CD4-positive, CD25-positive, alpha-beta regulatory T cell (primary cell): ENCODE measurements at regions not wholly inside any gene's neighbourhood (a gene's known extent, or its start where the extent isn't known, plus 50 kb on each side); places are given as distances from the start of the nearest gene placed in this dataset.

Experiments used
- ATAC-seq, 2 donors: fragments of 150-1000 bp; cut with Tn5 transposase; one replicate each; pipeline ENCODE4 v1.10.0; 2021; ENCODE audit warnings: low read depth in 2 of 2, moderate number of reproducible peaks in 2 of 2, moderate library complexity in 1 of 2
- DNase-seq, 3 donors: peaks; one replicate each; pipeline versions ENCODE4 v3.0.0 to v3.0.0-alpha.2; 2012 to 2022; ENCODE audit warnings: mixed read lengths in 1 of 3
- H3K27ac ChIP-seq: one replicate; pipeline ENCODE4 v1.7.0; 2013; ENCODE audit warnings: mild to moderate bottlenecking, low read length; ENCODE audit not compliant: insufficient read depth, poor library complexity, severe bottlenecking
- H3K27me3 ChIP-seq: one replicate; pipeline ENCODE4 v1.7.0; 2013; ENCODE audit warnings: low read length; ENCODE audit not compliant: control insufficient read depth, insufficient read depth
- H3K36me3 ChIP-seq: one replicate; pipeline ENCODE4 v1.7.0; 2013; ENCODE audit warnings: mild to moderate bottlenecking, low read length, moderate library complexity; ENCODE audit not compliant: control insufficient read depth, insufficient read depth
- H3K4me1 ChIP-seq: 2 replicates; pipeline ENCODE4 v1.7.0; 2013; ENCODE audit warnings: mild to moderate bottlenecking, low read length; ENCODE audit not compliant: insufficient read depth, control insufficient read depth, poor library complexity, severe bottlenecking
- H3K4me3 ChIP-seq: one replicate; pipeline ENCODE4 v1.7.0; 2013; ENCODE audit warnings: low read depth, mild to moderate bottlenecking, low read length, moderate library complexity
- H3K9me3 ChIP-seq, 2 experiments: 1 replicate in 1 of 2; 2 replicates in 1 of 2; pipeline ENCODE4 v1.7.0; 2013; ENCODE audit warnings: low read length in 2 of 2, mild to moderate bottlenecking in 1 of 2, moderate library complexity in 1 of 2; ENCODE audit not compliant: control insufficient read depth in 2 of 2
- H3K27ac Mint-ChIP-seq, 3 donors: one replicate each; pipeline ENCODE4 v1.8.0; 2020 to 2022; ENCODE audit warnings: mild to moderate bottlenecking in 3 of 3, mixed read lengths in 3 of 3, moderate library complexity in 2 of 3
- H3K27me3 Mint-ChIP-seq: one replicate; pipeline ENCODE4 v1.8.0; 2022; ENCODE audit warnings: mild to moderate bottlenecking, mixed read lengths
- H3K36me3 Mint-ChIP-seq: one replicate; pipeline ENCODE4 v1.8.0; 2020; ENCODE audit warnings: mixed read lengths
- H3K4me1 Mint-ChIP-seq, 4 donors: one replicate each; pipeline ENCODE4 v1.8.0; 2020 to 2022; ENCODE audit warnings: mixed read lengths in 4 of 4, mild to moderate bottlenecking in 1 of 4
- H3K4me3 Mint-ChIP-seq, 4 donors: one replicate each; pipeline ENCODE4 v1.8.0; 2020 to 2022; ENCODE audit warnings: mild to moderate bottlenecking in 4 of 4, mixed read lengths in 4 of 4, moderate library complexity in 3 of 4
- H3K9me3 Mint-ChIP-seq, 7 donors: one replicate each; pipeline ENCODE4 v1.8.0; 2020 to 2022; ENCODE audit warnings: mixed read lengths in 7 of 7, mild to moderate bottlenecking in 3 of 7, moderate library complexity in 2 of 7

DNA sequence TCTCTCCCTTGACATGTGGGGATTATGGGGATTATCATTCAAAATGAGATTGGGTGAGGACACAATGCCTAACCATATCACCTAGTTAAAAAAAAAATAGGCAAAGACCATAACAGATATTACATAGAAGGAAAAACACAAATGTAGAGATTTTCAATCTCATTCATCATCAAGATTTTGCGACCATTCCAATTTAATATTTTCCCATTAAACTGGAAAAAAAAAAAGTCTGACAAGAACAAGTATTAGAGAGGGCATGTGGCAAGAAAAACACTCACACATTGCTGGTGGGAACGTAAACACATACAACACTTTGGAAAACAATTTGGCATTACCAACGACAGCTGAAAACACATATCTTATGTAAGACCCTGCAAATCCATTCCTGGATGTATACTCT is 71.0 kb upstream of the MYCN start:
- H3K27me3 ChIP-seq = no peaks in the 10 kb centered on the region
- no peak for DNase-seq
- H3K27ac ChIP-seq = no peak overlapping the region
- H3K4me1 ChIP-seq = no peaks in the 10 kb centered on the region
- H3K4me3 Mint-ChIP-seq = no peak overlapping the region
- no peaks in the 10 kb centered on the region for H3K36me3 ChIP-seq
- no peaks in the 10 kb centered on the region for H3K36me3 Mint-ChIP-seq
- H3K4me3 ChIP-seq = no peak overlapping the region
- H3K9me3 Mint-ChIP-seq = peaks cover 0 to 3% (median 0%) of the 10 kb centered on the region in 7 donors
- H3K4me1 Mint-ChIP-seq = no peaks in the 10 kb centered on the region
- no peak overlapping the region for H3K27ac Mint-ChIP-seq
- ATAC-seq = no peak
- no peaks in the 10 kb centered on the region for H3K9me3 ChIP-seq
- peaks cover 4% of the 10 kb centered on the region for H3K27me3 Mint-ChIP-seq

DNA sequence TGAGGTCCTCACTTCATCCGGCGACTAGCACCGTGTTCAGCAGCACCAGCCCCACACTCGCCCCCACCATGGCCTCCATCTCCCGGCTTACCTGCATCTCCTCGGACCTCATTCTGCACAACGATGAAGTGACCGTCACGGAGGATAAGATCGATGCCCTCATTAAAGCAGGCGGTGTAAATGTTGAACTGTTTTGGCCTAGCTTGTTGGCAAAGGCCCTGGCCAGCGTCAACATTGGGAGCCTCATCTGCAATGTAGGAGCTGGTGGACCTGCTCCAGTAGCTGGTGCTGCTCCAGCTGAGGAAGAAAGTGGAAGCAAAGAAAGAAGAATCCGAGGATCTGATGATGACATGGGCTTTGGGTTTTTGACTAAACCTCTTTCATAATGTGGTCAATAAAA is 70.5 kb upstream of the MYCN start:
- Histone ChIP-seq H3K4me1 (no peaks in the 10 kb centered on the region), H3K9me3 (no peaks in the 10 kb centered on the region), H3K27me3 (no peaks in the 10 kb centered on the region), H3K4me3 (no peak overlapping the region), H3K36me3 (no peaks in the 10 kb centered on the region), H3K27ac (no peak overlapping the region)
- Mint-ChIP-seq H3K4me3 (no peak overlapping the region), H3K27ac (no peak overlapping the region), H3K4me1 (no peaks in the 10 kb centered on the region), H3K9me3 (peaks cover 0 to 3% (median 1%) of the 10 kb centered on the region in 7 donors), H3K36me3 (no peaks in the 10 kb centered on the region), H3K27me3 (peaks cover 5% of the 10 kb centered on the region)
- no peak for ATAC-seq
- no peak for DNase-seq

DNA sequence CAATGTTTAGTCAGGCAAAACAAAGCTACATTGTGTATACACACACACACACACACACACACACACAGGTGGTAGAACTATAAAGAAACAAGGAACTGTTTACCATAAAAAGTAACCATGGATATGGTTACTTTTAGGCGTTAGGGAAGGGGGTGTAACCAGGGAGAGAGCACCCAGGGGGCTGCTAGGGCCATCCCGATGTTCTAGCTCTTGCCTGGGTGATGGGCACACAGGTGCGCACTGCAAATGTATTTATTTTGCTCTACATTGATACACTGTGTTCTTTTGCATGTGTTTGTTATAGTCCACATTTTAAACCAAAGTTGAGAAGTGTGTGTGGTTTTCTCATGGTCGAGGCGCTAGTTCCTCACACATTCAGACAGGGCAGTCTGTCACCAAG is 69.8 kb upstream of the MYCN start:
- Mint-ChIP-seq H3K36me3 (no peaks in the 10 kb centered on the region), H3K4me3 (no peak overlapping the region), H3K9me3 (peaks cover 0 to 5% (median 2%) of the 10 kb centered on the region in 7 donors), H3K27ac (no peak overlapping the region), H3K4me1 (no peaks in the 10 kb centered on the region), H3K27me3 (peaks cover 5% of the 10 kb centered on the region)
- Histone ChIP-seq H3K4me3 (no peak overlapping the region), H3K9me3 (no peaks in the 10 kb centered on the region), H3K36me3 (no peaks in the 10 kb centered on the region), H3K4me1 (no peaks in the 10 kb centered on the region), H3K27me3 (no peaks in the 10 kb centered on the region), H3K27ac (no peak overlapping the region)
- ATAC-seq (no peak), DNase-seq (no peak)

DNA sequence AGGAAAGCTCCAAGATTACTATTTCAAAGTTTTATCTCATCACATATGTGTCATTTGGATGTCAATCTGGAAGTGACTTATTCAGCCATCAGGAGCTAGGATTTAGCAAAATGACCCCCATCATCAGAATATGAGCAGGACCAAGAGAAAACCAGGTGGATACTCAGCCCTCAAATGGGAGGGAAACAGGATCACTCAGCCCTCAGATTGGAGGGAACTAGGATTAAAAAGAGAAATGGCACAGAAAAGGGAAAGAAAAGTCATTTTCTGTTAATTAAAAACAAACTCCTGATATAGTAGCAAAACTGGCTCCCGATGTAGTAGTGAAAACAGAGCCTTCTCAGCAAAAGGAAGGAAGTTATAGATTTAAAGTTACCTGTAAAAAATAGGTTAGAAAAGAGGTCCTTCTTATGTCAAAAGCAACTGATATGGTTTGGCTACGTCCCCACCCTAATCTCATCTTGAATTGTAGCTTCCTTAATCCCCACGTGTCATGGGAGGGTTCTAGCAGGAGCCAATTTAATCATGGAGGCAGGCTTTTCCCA is 69.0 kb upstream of the MYCN start:
- H3K4me3 Mint-ChIP-seq = no peak overlapping the region
- H3K9me3 ChIP-seq = no peaks in the 10 kb centered on the region

DNA sequence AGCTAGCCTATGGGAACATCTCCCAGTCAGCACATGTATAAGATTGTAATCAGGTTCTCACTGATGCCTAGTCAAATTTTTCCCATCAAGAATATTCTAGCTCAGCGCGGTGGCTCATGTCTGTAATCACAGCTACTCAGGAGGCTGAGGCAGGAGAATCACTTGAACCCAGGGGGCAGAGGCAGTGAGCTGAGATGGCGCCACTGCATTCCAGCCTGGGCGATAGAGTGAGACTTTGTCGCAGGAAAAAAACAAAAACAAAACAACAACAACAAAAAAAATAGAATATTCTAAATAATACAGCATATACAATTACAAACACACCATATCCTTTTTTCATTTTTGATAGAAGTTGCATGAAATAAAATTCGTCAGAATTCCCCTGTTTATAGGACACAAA is 67.5 kb upstream of the MYCN start:
- no peak overlapping the region for H3K27ac Mint-ChIP-seq
- H3K4me1 ChIP-seq = no peaks in the 10 kb centered on the region
- peaks cover 5% of the 10 kb centered on the region for H3K27me3 Mint-ChIP-seq
- no peaks in the 10 kb centered on the region for H3K36me3 Mint-ChIP-seq
- H3K27ac ChIP-seq = no peak overlapping the region
- H3K4me1 Mint-ChIP-seq = no peaks in the 10 kb centered on the region
- H3K9me3 ChIP-seq = no peaks in the 10 kb centered on the region
- no peak overlapping the region for H3K4me3 ChIP-seq
- H3K36me3 ChIP-seq = no peaks in the 10 kb centered on the region
- DNase-seq = no peak
- H3K4me3 Mint-ChIP-seq = no peak overlapping the region
- peaks cover 0 to 8% (median 5%) of the 10 kb centered on the region in 7 donors for H3K9me3 Mint-ChIP-seq
- no peak for ATAC-seq
- no peaks in the 10 kb centered on the region for H3K27me3 ChIP-seq

More for the DNA sequence above, 69.0 kb upstream of the MYCN start:
- DNase-seq = no peak
- Mint-ChIP-seq H3K27me3 (peaks cover 5% of the 10 kb centered on the region), H3K27ac (peak overlapping the region in 1 of 3 donors; percentile 72), H3K9me3 (peaks cover 0 to 5% (median 2%) of the 10 kb centered on the region in 7 donors), H3K4me1 (no peaks in the 10 kb centered on the region), H3K36me3 (no peaks in the 10 kb centered on the region)
- Histone ChIP-seq H3K27me3 (no peaks in the 10 kb centered on the region), H3K4me1 (no peaks in the 10 kb centered on the region), H3K4me3 (no peak overlapping the region), H3K27ac (no peak overlapping the region), H3K36me3 (no peaks in the 10 kb centered on the region)
- no peak for ATAC-seq

DNA sequence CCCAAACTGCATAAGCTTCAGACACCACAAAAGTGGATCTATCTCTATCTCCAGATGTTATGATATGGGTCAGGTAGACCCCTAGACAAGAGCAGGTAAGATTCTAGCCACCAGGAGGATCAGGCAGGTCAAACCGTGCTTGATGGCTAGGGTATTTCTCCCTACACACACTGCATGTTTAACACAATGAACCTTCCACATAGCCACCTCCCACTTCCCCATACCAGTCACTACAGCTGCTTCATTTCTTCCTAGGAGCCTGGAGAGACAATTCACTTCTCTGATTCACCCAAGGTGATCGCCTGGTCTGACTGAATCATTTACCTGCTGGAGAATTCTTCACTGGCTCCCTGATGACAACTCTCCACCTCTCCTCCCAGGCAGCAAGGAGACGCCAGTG is 66.0 kb upstream of the MYCN start:
- no peak overlapping the region for H3K27ac ChIP-seq
- H3K9me3 Mint-ChIP-seq = peaks cover 0 to 10% (median 5%) of the 10 kb centered on the region in 7 donors
- H3K27me3 Mint-ChIP-seq = peaks cover 5% of the 10 kb centered on the region
- H3K27ac Mint-ChIP-seq = no peak overlapping the region
- ATAC-seq (no peak), DNase-seq (no peak)
- no peaks in the 10 kb centered on the region for H3K27me3 ChIP-seq
- no peaks in the 10 kb centered on the region for H3K4me1 Mint-ChIP-seq
- H3K4me3 Mint-ChIP-seq = no peak overlapping the region
- no peaks in the 10 kb centered on the region for H3K9me3 ChIP-seq
- no peak overlapping the region for H3K4me3 ChIP-seq
- no peaks in the 10 kb centered on the region for H3K36me3 ChIP-seq
- no peaks in the 10 kb centered on the region for H3K36me3 Mint-ChIP-seq
- H3K4me1 ChIP-seq = no peaks in the 10 kb centered on the region

DNA sequence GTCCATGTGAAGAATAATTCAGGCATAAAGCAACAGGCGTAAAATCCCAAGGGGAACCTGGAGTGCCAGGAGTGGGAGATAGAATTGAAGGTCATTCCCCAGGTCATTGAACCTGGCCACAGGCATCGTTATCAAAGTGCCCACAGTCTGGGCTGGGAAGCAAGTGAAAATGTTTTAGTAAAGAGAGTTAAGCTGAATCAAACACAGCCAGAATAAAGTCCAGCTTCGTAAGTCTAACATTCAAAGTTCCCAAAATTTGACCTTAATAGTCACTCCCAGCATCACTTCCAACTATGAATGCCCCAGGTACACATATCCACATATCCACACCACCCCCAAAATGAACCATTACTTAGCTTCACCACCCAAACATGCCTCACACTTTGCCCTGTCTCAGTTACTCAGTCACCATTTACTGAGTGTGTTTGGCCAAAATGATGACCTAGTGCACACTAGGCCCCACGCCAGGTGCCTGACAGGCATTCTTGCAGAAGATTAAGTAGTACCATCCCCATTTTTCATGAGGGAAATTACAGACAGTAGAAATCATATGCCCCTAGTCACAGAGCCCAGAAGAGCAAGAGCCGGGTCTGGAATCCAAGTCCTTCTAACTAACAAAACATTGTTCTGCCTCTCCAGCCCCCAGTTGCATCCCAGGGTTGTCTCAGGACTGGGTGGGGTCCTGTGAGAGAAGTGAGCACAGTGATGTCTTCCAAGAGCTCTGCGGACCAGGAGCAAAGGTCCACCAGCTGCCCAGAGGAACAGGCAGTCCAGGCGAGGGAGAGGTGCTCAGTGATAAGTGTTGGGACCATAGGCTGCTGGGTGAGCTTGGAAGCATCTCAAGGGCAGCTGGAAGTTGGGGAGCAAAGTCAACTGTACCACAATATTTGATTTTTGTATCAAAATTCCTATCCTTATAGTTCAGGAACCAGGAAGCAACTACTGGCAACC is 65.2 kb upstream of the MYCN start:
- no peak overlapping the region for H3K4me3 Mint-ChIP-seq
- no peaks in the 10 kb centered on the region for H3K36me3 Mint-ChIP-seq
- peaks cover 0 to 10% (median 5%) of the 10 kb centered on the region in 7 donors for H3K9me3 Mint-ChIP-seq
- DNase-seq = no peak
- H3K36me3 ChIP-seq = no peaks in the 10 kb centered on the region
- H3K27ac Mint-ChIP-seq = no peak overlapping the region
- peaks cover 5% of the 10 kb centered on the region for H3K27me3 Mint-ChIP-seq
- no peak overlapping the region for H3K4me3 ChIP-seq
- H3K27ac ChIP-seq = no peak overlapping the region
- no peaks in the 10 kb centered on the region for H3K9me3 ChIP-seq
- H3K4me1 Mint-ChIP-seq = no peaks in the 10 kb centered on the region
- H3K27me3 ChIP-seq = no peaks in the 10 kb centered on the region
- H3K4me1 ChIP-seq = no peaks in the 10 kb centered on the region
- no peak for ATAC-seq
